ENCODE measurements at regions not wholly inside any gene's neighbourhood (a gene's known extent, or its start where the extent isn't known, plus 50 kb on each side); places are given as distances from the start of the nearest gene placed in this dataset.

- Histone ChIP-seq H3K27me3 (replicated peaks) (peaks cover 4% of the 10 kb centered on the region), H3K9me3 (replicated peaks) (no peaks in the 10 kb centered on the region; the same call in 1 of the 2 replicates), H3K27ac (no peak overlapping the region), H3K4me3 (no peak overlapping the region), H3K36me3 (no peaks in the 10 kb centered on the region), H3K4me1 (replicated peaks) (peaks cover 8% of the 10 kb centered on the region)
- no peak for DNase-seq (ENCODE audit: low read depth in 1 of 2, low spot score in 2 of 2)
Measured at GRCh38 chr1:22375601-22376000, 76.0 kb upstream of the ZBTB40 start.

- H3K4me1 ChIP-seq (replicated peaks) = peaks cover 10% of the 10 kb centered on the region
- H3K9me3 ChIP-seq (replicated peaks) = no peaks in the 10 kb centered on the region; the same call in 1 of the 2 replicates
- H3K36me3 ChIP-seq = no peaks in the 10 kb centered on the region
- H3K27me3 ChIP-seq (replicated peaks) = peaks cover 4% of the 10 kb centered on the region
- no peak overlapping the region for H3K27ac ChIP-seq
- no peak for DNase-seq (ENCODE audit: low read depth in 1 of 2, low spot score in 2 of 2)
- no peak overlapping the region for H3K4me3 ChIP-seq
Measured at GRCh38 chr1:22376001-22376400, 75.7 kb upstream of the ZBTB40 start.

GRCh38 chr1:22376546-22376945 lies 75.1 kb upstream of the ZBTB40 start:
- DNase-seq (ENCODE audit: low read depth in 1 of 2, low spot score in 2 of 2) = no peak
- Histone ChIP-seq H3K4me1 (replicated peaks) (peaks cover 10% of the 10 kb centered on the region), H3K9me3 (replicated peaks) (no peaks in the 10 kb centered on the region; the same call in 1 of the 2 replicates), H3K4me3 (no peak overlapping the region), H3K36me3 (no peaks in the 10 kb centered on the region), H3K27ac (no peak overlapping the region), H3K27me3 (replicated peaks) (peaks cover 4% of the 10 kb centered on the region)

GRCh38 chr1:22376976-22377375 lies 74.7 kb upstream of the ZBTB40 start:
- Histone ChIP-seq H3K36me3 (no peaks in the 10 kb centered on the region), H3K27ac (no peak overlapping the region), H3K4me3 (no peak overlapping the region), H3K9me3 (replicated peaks) (no peaks in the 10 kb centered on the region; the same call in 1 of the 2 replicates), H3K4me1 (replicated peaks) (peaks cover 10% of the 10 kb centered on the region), H3K27me3 (replicated peaks) (peaks cover 4% of the 10 kb centered on the region)
- DNase-seq (ENCODE audit: low read depth in 1 of 2, low spot score in 2 of 2) = no peak

GRCh38 chr1:22379566-22379965 lies 72.1 kb upstream of the ZBTB40 start:
- H3K4me1 ChIP-seq (replicated peaks) = peaks cover 10% of the 10 kb centered on the region
- H3K4me3 ChIP-seq = no peak overlapping the region
- DNase-seq (ENCODE audit: low read depth in 1 of 2, low spot score in 2 of 2) = no peak
- H3K27ac ChIP-seq = no peak overlapping the region
- no peaks in the 10 kb centered on the region; the same call in 1 of the 2 replicates for H3K9me3 ChIP-seq (replicated peaks)
- H3K36me3 ChIP-seq = no peaks in the 10 kb centered on the region
- no peaks in the 10 kb centered on the region; the same call in 1 of the 2 replicates for H3K27me3 ChIP-seq (replicated peaks)

GRCh38 chr1:22380024-22380785 lies 71.4 kb upstream of the ZBTB40 start:
- Histone ChIP-seq H3K4me3 (no peak overlapping the region), H3K36me3 (no peaks in the 10 kb centered on the region), H3K27ac (no peak overlapping the region), H3K4me1 (replicated peaks) (peaks cover 10% of the 10 kb centered on the region), H3K27me3 (replicated peaks) (no peaks in the 10 kb centered on the region; the same call in 1 of the 2 replicates), H3K9me3 (replicated peaks) (no peaks in the 10 kb centered on the region; the same call in 1 of the 2 replicates)
- DNase-seq (ENCODE audit: low read depth in 1 of 2, low spot score in 2 of 2) = peak; percentile 27 to 68

- Histone ChIP-seq H3K27ac (no peak overlapping the region), H3K27me3 (replicated peaks) (no peaks in the 10 kb centered on the region; the same call in 1 of the 2 replicates)
- DNase-seq (ENCODE audit: low read depth in 1 of 2, low spot score in 2 of 2) = no peak
Measured at GRCh38 chr1:22383526-22384294, 67.9 kb upstream of the ZBTB40 start.

GRCh38 chr1:22385537-22385936 lies 66.1 kb upstream of the ZBTB40 start:
- no peak overlapping the region for H3K4me3 ChIP-seq
- H3K27ac ChIP-seq = no peak overlapping the region
- peaks cover 16% of the 10 kb centered on the region for H3K4me1 ChIP-seq (replicated peaks)
- no peaks in the 10 kb centered on the region for H3K27me3 ChIP-seq (replicated peaks)
- no peaks in the 10 kb centered on the region; the same call in 1 of the 2 replicates for H3K9me3 ChIP-seq (replicated peaks)
- no peak for DNase-seq (ENCODE audit: low read depth in 1 of 2, low spot score in 2 of 2)
- H3K36me3 ChIP-seq = no peaks in the 10 kb centered on the region

More at GRCh38 chr1:22383526-22384294, 67.9 kb upstream of the ZBTB40 start:
- Histone ChIP-seq H3K36me3 (no peaks in the 10 kb centered on the region), H3K4me1 (replicated peaks) (peaks cover 18% of the 10 kb centered on the region), H3K4me3 (no peak overlapping the region), H3K9me3 (replicated peaks) (no peaks in the 10 kb centered on the region; the same call in 1 of the 2 replicates)

GRCh38 chr1:22386774-22387173 lies 64.9 kb upstream of the ZBTB40 start:
- DNase-seq (ENCODE audit: low read depth in 1 of 2, low spot score in 2 of 2) = no peak

GRCh38 chr1:22387919-22388580 lies 63.6 kb upstream of the ZBTB40 start:
- Histone ChIP-seq H3K27me3 (replicated peaks) (no peaks in the 10 kb centered on the region), H3K27ac (no peak overlapping the region; the same call in 1 of the 2 replicates), H3K36me3 (no peaks in the 10 kb centered on the region), H3K9me3 (replicated peaks) (no peaks in the 10 kb centered on the region), H3K4me3 (no peak overlapping the region), H3K4me1 (replicated peaks) (peaks cover 13% of the 10 kb centered on the region)
- no peak for DNase-seq (ENCODE audit: low read depth in 1 of 2, low spot score in 2 of 2)

More at GRCh38 chr1:22386774-22387173, 64.9 kb upstream of the ZBTB40 start:
- peaks cover 13% of the 10 kb centered on the region for H3K4me1 ChIP-seq (replicated peaks)
- no peaks in the 10 kb centered on the region for H3K27me3 ChIP-seq (replicated peaks)
- H3K36me3 ChIP-seq = no peaks in the 10 kb centered on the region
- no peak overlapping the region for H3K27ac ChIP-seq
- no peak overlapping the region for H3K4me3 ChIP-seq
- no peaks in the 10 kb centered on the region for H3K9me3 ChIP-seq (replicated peaks)

GRCh38 chr1:22388671-22389450 lies 62.8 kb upstream of the ZBTB40 start:
- Histone ChIP-seq H3K9me3 (replicated peaks) (no peaks in the 10 kb centered on the region), H3K4me3 (no peak overlapping the region), H3K4me1 (replicated peaks) (peaks cover 13% of the 10 kb centered on the region), H3K27ac (no peak overlapping the region; the same call in 1 of the 2 replicates), H3K36me3 (no peaks in the 10 kb centered on the region), H3K27me3 (replicated peaks) (0 out of 2 replicates have a peak, but pooled peaks cover 6% of the 10 kb centered on the region)
- peak; percentile 60 to 82 for DNase-seq (ENCODE audit: low read depth in 1 of 2, low spot score in 2 of 2)

GRCh38 chr1:22393587-22393986 lies 58.1 kb upstream of the ZBTB40 start:
- Histone ChIP-seq H3K36me3 (no peaks in the 10 kb centered on the region), H3K27ac (no peak overlapping the region), H3K27me3 (replicated peaks) (peaks cover 40% of the 10 kb centered on the region), H3K4me1 (replicated peaks) (peaks cover 7% of the 10 kb centered on the region), H3K9me3 (replicated peaks) (no peaks in the 10 kb centered on the region), H3K4me3 (no peak overlapping the region)
- no peak for DNase-seq (ENCODE audit: low read depth in 1 of 2, low spot score in 2 of 2)
